IMR-90 (cell line): ENCODE measurements at regions not wholly inside any gene's neighbourhood (a gene's known extent, or its start where the extent isn't known, plus 50 kb on each side); places are given as distances from the start of the nearest gene placed in this dataset.

Source experiments
- ATAC-seq: fragments of 200-7000 bp; cut with Tn5 transposase; 2 replicates; pipeline ENCODE4 v1.9.1; 2020; ENCODE audit warnings: low read depth, mild to moderate bottlenecking, moderate library complexity
- BruUV-seq: library from RNA; stranded (reverse); fragments of 400-500 nt; replicated peaks from 2 replicates; lab custom pipeline; 2021; lab: Mats Ljungman, UMichigan
- CTCF ChIA-PET: fragments of 300-600 bp; formaldehyde crosslinking; extraction: SDS; loops from one replicate; lab custom pipeline; 2021; ENCODE audit warnings: antibody characterized with exemption; lab: Yijun Ruan, JAX
- POLR2A ChIA-PET: fragments of 300-600 bp; sonication (Branson Sonifier 250); formaldehyde crosslinking; loops from one replicate; lab custom pipeline; 2022; ENCODE audit warnings: antibody characterized with exemption; ENCODE audit not compliant: unreplicated experiment; lab: Charles Lee
- DNase-seq: peaks from one replicate; pipeline ENCODE4 v3.0.0; 2013
- H2AFZ ChIP-seq: replicated peaks from 2 replicates; pipeline ENCODE3; 2013; ENCODE audit warnings: low read length, mild to moderate bottlenecking; ENCODE audit not compliant: poor library complexity
- H2AK5ac ChIP-seq: 2 replicates; pipeline ENCODE4 v1.6.1; 2013; ENCODE audit warnings: low read depth, low read length, inconsistent platforms
- H2AK9ac ChIP-seq: replicated peaks from 2 replicates; pipeline ENCODE3; 2013; ENCODE audit warnings: mild to moderate bottlenecking, low read depth, low read length, moderate library complexity; ENCODE audit not compliant: poor library complexity
- H2BK120ac ChIP-seq: 2 replicates; pipeline ENCODE4 v1.6.1; 2013; ENCODE audit warnings: low read depth, low read length, inconsistent platforms
- H2BK15ac ChIP-seq: 3 replicates; pipeline ENCODE4 v1.6.1; 2013; ENCODE audit warnings: low read depth, low read length, inconsistent platforms
- H2BK20ac ChIP-seq: 2 replicates; pipeline ENCODE4 v1.6.1; 2013; ENCODE audit warnings: low read depth, mild to moderate bottlenecking, inconsistent platforms, low read length, moderate library complexity
- H2BK5ac ChIP-seq: 2 replicates; pipeline ENCODE4 v1.6.1; 2013; ENCODE audit warnings: mild to moderate bottlenecking, low read depth, low read length, inconsistent platforms; ENCODE audit not compliant: poor library complexity, severe bottlenecking
- H3K14ac ChIP-seq: replicated peaks from 2 replicates; pipeline ENCODE4 v1.6.1; 2013; ENCODE audit warnings: low read depth, low read length, inconsistent platforms
- H3K18ac ChIP-seq: 2 replicates; pipeline ENCODE4 v1.6.1; 2013; ENCODE audit warnings: low read depth, low read length, control low read depth
- H3K23ac ChIP-seq: 2 replicates; pipeline ENCODE4 v1.6.1; 2013; ENCODE audit warnings: low read depth, low read length, inconsistent platforms
- H3K27ac ChIP-seq: 2 replicates; pipeline ENCODE4 v1.5.1; 2013; ENCODE audit warnings: mild to moderate bottlenecking, control low read depth, low read length; ENCODE audit not compliant: insufficient read depth
- H3K27me3 ChIP-seq: 2 replicates; pipeline ENCODE4 v1.6.1; 2013; ENCODE audit warnings: low read length; ENCODE audit not compliant: control insufficient read depth, insufficient read depth
- H3K36me3 ChIP-seq: 2 replicates; pipeline ENCODE4 v1.6.1; 2013; ENCODE audit warnings: low read length, mixed read lengths; ENCODE audit not compliant: control insufficient read depth, insufficient read depth
- H3K4ac ChIP-seq: 2 replicates; pipeline ENCODE4 v1.6.1; 2013; ENCODE audit warnings: low read depth, low read length, inconsistent platforms
- H3K4me1 ChIP-seq: 2 replicates; pipeline ENCODE4 v1.6.1; 2013; ENCODE audit warnings: low read length, mixed read lengths; ENCODE audit not compliant: control insufficient read depth, insufficient read depth
- H3K4me2 ChIP-seq: 2 replicates; pipeline ENCODE4 v1.6.1; 2013; ENCODE audit warnings: low read depth, mild to moderate bottlenecking, control low read depth, low read length, moderate library complexity
- H3K4me3 ChIP-seq: 2 replicates; pipeline ENCODE4 v1.5.1; 2013; ENCODE audit warnings: low read depth, mild to moderate bottlenecking, control low read depth, low read length, moderate library complexity; ENCODE audit not compliant: insufficient read depth
- H3K56ac ChIP-seq: 2 replicates; pipeline ENCODE4 v1.6.1; 2013; ENCODE audit warnings: low read length, inconsistent platforms; ENCODE audit not compliant: insufficient read depth; ENCODE audit errors: extremely low read depth
- H3K79me1 ChIP-seq, 2 experiments: 2 replicates each; pipeline ENCODE4 v1.6.1; 2013; ENCODE audit warnings: low read length in 2 of 2, inconsistent platforms in 1 of 2, low read depth in 1 of 2
- H3K9ac ChIP-seq: 2 replicates; pipeline ENCODE4 v1.6.1; 2013; ENCODE audit warnings: low read depth, low read length, control low read depth
- H3K9me1 ChIP-seq: 2 replicates; pipeline ENCODE4 v1.6.1; 2013; ENCODE audit warnings: low read length, inconsistent platforms; ENCODE audit not compliant: insufficient read depth
- H3K9me3 ChIP-seq: 2 replicates; pipeline ENCODE4 v1.6.1; 2013; ENCODE audit warnings: low read length; ENCODE audit not compliant: control insufficient read depth, insufficient read depth
- H4K20me1 ChIP-seq: 2 replicates; pipeline ENCODE4 v1.6.1; 2013; ENCODE audit warnings: low read length, inconsistent platforms; ENCODE audit not compliant: insufficient read depth
- H4K5ac ChIP-seq: 2 replicates; pipeline ENCODE4 v1.6.1; 2013; ENCODE audit warnings: mild to moderate bottlenecking, low read depth, low read length, control low read depth
- H4K8ac ChIP-seq, 2 experiments: 2 replicates each; pipeline ENCODE4 v1.6.1; 2013; ENCODE audit warnings: low read depth in 2 of 2, low read length in 2 of 2, control low read depth in 1 of 2, inconsistent platforms in 1 of 2
- H4K91ac ChIP-seq: 2 replicates; pipeline ENCODE4 v1.6.1; 2013; ENCODE audit warnings: low read depth, low read length, inconsistent platforms; ENCODE audit not compliant: insufficient read depth
- BHLHE40 ChIP-seq: fragments of 150-350 bp; IDR thresholded peaks from 2 replicates; pipeline ENCODE4 v1.6.1; 2016; ENCODE audit warnings: mild to moderate bottlenecking, low read depth, low read length
- CTCF ChIP-seq: conservative IDR thresholded peaks from 2 replicates; pipeline ENCODE4 v1.5.1; 2012; ENCODE audit warnings: mild to moderate bottlenecking, low read depth, low read length, improper control_type of control experiment
- ELK1 ChIP-seq: fragments of 150-350 bp; IDR thresholded peaks from 2 replicates; pipeline ENCODE4 v1.6.1; 2016; ENCODE audit warnings: low read depth, mild to moderate bottlenecking, low read length, moderate library complexity, borderline replicate concordance
- MXI1 ChIP-seq: IDR thresholded peaks from 2 replicates; pipeline ENCODE4 v1.6.1; 2012; ENCODE audit warnings: low read depth, mild to moderate bottlenecking, low read length, moderate library complexity, borderline replicate concordance
- NFE2L2 ChIP-seq: fragments of 150-350 bp; IDR thresholded peaks from 2 replicates; pipeline ENCODE4 v1.6.1; 2016; ENCODE audit warnings: low read depth, mild to moderate bottlenecking, low read length
- POLR2A ChIP-seq: IDR thresholded peaks from 2 replicates; pipeline ENCODE4 v1.6.1; 2012; ENCODE audit warnings: mild to moderate bottlenecking, low read depth, low read length
- USF2 ChIP-seq: fragments of 150-350 bp; IDR thresholded peaks from 2 replicates; pipeline ENCODE4 v1.6.1; 2017; ENCODE audit warnings: mild to moderate bottlenecking, antibody characterized with exemption, low read length, low read depth
- WGBS, 2 experiments: methylation state at CpG; one replicate each; pipeline versions ENCODE4 v1.1.5 to v1.1.7; 2013; ENCODE audit warnings: missing lambda C conversion rate in 2 of 2; ENCODE audit not compliant: insufficient read length in 1 of 2; ENCODE audit errors: extremely low coverage in 2 of 2; 5-methylcytosine and 5-hydroxymethylcytosine counted together
- dilution Hi-C: fragments of 300-500 bp; cut with HindIII; formaldehyde crosslinking; loops from one replicate; pipeline ENCODE4 v1.14.3; 2018; ENCODE audit warnings: low sequenced_read_pairs; ENCODE audit not compliant: unreplicated experiment
- in situ Hi-C: fragments of 300-500 bp; cut with MboI; formaldehyde crosslinking; loops from 3 replicates; pipeline ENCODE4 v1.14.3; 2019; ENCODE audit warnings: low sequenced_read_pairs, inconsistent platforms, mixed read lengths
- intact Hi-C: fragments of 100-400 bp; cut with micrococcal nuclease; formaldehyde crosslinking; loops from 2 replicates; pipeline ENCODE4 v1.10.0; 2022

- H2BK120ac ChIP-seq: no peak overlapping the region
- H3K36me3 ChIP-seq: no peaks in the 10 kb centered on the region
- H2BK20ac ChIP-seq: no peak overlapping the region
- no peak overlapping the region for H3K18ac ChIP-seq
- H4K20me1 ChIP-seq: no peaks in the 10 kb centered on the region
- ATAC-seq (no peak), DNase-seq (no peak)
- no peak overlapping the region for H3K9ac ChIP-seq
- no peak overlapping the region for H3K23ac ChIP-seq
- H2BK15ac ChIP-seq: no peak overlapping the region
- H3K9me3 ChIP-seq: no peaks in the 10 kb centered on the region
- H3K9me1 ChIP-seq: no peaks in the 10 kb centered on the region
- H4K8ac ChIP-seq: no peak overlapping the region
- H3K4me1 ChIP-seq: no peaks in the 10 kb centered on the region
- BruUV-seq: no TSS peak
- no peak overlapping the region for H3K14ac ChIP-seq
- no peak overlapping the region for H2BK5ac ChIP-seq
- H2AFZ ChIP-seq: no peak overlapping the region
- 29% methylated on average over 1 of the region's 7 CpGs; no CpG with 5 or more reads in 1 of the 2 experiments for WGBS, 2 experiments
- H2AK5ac ChIP-seq: no peak overlapping the region
- no peak overlapping the region for H4K5ac ChIP-seq
- intact Hi-C loops: no loop called here
- ChIA-PET CTCF (no interaction called here), POLR2A (no interaction called here)
- TF ChIP-seq ELK1: no peak
- TF ChIP-seq CTCF: no peak
- TF ChIP-seq MXI1: no peak
- no peak for TF ChIP-seq NFE2L2
- no peak for TF ChIP-seq POLR2A
- no peak for TF ChIP-seq USF2
- TF ChIP-seq BHLHE40: no peak
- no peak overlapping the region for H3K4me2 ChIP-seq
- H2AK9ac ChIP-seq: no peak overlapping the region
- H3K27me3 ChIP-seq: no peaks in the 10 kb centered on the region
- no peak overlapping the region for H3K27ac ChIP-seq
- H3K56ac ChIP-seq: no peak overlapping the region
- H3K4ac ChIP-seq: no peak overlapping the region
- in situ Hi-C loops: no loop called here
- no peak overlapping the region for H3K4me3 ChIP-seq
- no peaks in the 10 kb centered on the region for H3K79me1 ChIP-seq
- dilution Hi-C loops: no loop called here
- H4K91ac ChIP-seq: no peak overlapping the region
Observed at GRCh38 chr4:27129871-27130366, 269.3 kb downstream of the STIM2 start.
